Epidermal melanocyte (primary cell): ENCODE measurements at regions not wholly inside any gene's neighbourhood (a gene's known extent, or its start where the extent isn't known, plus 50 kb on each side); places are given as distances from the start of the nearest gene placed in this dataset.
A peak's percentile ranks its signal among the peaks of the same experiment; 100 is the strongest.

Source experiments
- DNase-seq: peaks from one replicate; pipeline ENCODE4 v3.0.0; 2011; ENCODE audit warnings: low spot score; ENCODE audit not compliant: insufficient read length

DNA sequence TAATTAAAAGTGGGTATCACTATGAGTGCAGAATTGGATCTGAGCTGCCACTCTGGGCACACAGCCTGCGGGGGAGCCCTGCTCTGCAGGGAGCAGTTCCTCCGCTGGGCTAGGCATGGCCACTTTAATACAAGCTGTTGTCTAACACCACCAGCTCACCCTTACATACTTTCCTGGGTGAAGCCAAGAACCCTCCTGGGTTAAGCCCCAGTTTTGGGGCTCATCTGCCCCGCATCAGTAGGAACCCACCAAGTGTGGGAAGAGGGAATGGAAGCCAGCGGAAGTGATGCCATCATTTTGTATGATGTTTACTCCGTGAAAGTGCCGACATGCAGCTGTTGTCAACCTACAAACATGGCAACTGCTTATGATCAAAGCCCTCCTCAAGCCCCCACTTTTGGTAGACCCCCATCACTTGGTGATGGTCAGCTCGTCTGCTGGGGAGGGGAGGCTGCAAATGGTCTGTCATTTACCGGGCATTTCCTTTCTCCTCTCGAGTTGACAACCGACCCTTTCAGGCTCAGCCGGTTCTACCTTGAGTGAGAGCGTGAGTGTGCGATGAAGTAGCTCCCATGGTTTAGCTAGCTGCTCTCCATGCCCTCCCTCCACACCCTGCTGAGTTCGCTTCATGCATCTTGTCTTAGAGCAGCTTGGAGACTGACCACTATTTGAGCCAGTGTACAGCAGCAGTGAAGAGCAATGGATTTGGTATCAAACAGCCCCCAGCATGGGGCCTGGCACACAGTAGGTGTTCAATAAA, 95.3 kb upstream of the IER5L start:
- DNase-seq, result no peak

DNA sequence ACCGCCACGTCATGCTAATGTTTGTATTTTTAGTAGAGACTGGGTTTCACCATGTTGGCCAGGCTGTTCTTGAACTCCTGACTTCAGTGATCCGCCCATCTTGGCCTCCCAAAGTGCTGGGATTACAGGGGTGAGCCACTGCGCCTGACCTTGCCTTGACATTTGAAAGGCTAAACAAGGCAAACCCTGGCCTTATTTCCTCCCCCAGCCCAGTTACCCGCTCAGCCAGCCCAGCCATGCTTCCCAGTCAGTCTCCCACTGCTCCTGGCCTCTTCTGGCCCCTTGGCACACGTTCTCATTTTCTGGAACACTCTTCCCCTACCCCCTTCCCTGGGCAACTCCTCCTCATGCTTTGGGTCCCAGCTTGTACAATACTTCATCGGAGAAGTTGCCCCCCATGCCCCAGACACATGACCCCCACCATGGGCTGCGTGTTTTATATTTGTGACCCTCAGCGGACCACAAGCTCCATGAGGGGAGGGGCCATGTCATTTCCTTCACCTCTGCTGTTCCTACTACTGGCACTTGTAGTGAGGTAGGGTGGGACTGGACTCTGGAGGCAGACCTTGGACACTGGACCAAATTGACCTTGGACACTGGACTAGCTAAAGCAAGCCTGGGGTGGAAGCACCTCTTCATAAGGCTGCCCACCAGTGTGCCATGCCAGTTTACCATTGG, 94.4 kb upstream of the IER5L start:
- DNase-seq, result no peak

DNA sequence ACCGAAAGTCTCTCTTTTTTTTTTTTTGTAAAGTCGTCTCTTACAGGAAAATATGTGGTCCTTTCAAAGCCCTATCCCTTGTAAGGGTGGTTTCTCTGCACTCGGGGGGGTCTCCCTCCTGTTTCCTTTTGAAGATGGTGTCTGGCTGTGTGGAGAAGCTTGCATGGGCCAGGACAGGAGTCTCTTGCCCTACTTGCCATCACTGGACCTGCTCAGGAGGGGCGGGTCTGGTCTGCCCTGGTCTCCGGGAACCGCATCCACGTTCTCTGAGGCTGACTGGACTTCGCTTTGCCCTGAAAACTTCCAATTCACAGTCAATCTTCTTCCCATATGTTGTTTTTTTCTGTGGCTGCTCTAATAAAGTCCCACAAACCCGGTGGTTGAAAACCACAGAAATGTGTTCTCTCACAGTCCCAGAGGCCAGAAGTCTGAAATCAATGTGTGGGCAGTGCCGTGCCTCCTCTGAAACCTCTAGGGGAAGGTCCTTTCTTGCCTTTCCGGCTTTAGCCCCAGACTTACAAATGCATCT, 92.9 kb upstream of the IER5L start:
- peak; percentile 67 for DNase-seq

DNA sequence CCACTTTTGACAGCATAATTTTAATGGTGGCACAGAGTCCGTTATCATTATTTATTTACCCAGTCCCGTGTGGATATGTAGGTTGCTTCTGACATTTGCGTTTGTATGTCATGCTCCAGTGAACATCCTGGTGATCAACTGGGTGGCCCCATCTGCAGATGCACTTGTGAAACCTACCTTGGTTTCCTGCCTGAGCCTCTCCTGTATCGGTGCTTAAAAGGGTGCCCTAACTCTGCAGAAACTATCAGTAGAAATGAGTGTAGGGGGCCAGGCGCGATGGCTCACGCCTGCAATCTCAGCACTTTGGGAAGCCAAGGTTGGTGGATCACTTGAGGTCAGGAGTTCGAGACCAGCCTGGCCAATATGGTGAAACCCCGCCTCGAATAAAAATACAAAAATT, 92.1 kb upstream of the IER5L start:
- no peak for DNase-seq

DNA sequence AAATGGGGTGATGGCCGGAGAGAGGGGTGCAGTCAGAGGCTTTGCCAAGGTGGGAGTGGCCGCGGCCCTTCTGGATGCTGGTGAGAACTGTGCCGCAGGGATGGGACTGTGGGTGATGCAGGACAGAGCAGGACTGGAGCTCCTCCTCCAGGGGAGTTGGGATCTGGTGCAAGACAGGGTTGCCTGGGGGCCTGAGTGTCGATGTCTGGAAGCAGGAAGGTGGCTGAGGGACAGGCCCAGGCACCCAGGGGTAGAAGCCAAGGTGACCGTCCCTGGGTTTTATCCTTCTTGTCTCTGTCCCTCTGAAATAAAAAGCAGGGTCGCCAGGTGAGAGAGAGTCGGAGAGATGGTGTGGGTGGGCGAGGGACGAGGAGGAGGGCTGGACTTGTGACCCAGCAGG, 89.1 kb upstream of the IER5L start:
- no peak for DNase-seq

DNA sequence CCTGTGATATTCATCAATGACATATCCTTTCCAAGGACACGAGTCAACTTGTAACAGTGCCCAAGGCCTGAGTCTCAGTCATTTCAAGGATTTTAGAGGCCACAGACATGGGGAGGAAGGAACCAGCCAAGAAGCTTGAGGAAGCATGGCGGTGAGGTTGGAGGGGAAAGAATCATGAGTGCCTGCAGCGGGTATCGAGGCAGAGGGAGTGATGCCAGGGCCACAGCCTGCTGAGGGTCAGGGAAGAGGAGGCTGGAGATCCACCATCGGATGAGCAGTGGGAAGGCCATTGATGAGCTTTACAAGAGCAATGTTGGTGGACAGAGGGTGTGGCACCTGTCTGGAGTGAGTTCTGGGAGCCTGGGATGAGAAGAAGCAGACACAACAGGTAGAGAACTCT, 88.5 kb upstream of the IER5L start:
- DNase-seq, result no peak

DNA sequence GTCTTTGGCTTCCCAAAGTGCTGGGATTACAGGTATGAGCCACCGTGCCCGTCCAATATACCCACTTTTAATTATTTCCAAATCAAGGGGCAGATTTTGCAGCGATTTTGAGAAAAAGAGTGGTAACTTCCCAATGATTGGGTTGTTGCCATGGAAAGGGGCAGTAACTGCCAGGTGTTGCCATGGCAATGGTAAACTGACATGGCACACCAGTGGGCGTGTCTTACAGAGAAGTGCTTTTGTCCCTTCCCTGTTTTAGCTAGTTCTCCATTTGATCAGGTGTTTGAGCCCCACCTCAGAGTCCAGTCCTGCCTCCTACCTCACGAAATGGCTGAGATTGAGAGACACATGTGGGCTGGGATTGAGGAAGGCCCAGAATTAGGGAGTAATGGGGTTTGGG, 86.3 kb upstream of the IER5L start:
- DNase-seq, result no peak

DNA sequence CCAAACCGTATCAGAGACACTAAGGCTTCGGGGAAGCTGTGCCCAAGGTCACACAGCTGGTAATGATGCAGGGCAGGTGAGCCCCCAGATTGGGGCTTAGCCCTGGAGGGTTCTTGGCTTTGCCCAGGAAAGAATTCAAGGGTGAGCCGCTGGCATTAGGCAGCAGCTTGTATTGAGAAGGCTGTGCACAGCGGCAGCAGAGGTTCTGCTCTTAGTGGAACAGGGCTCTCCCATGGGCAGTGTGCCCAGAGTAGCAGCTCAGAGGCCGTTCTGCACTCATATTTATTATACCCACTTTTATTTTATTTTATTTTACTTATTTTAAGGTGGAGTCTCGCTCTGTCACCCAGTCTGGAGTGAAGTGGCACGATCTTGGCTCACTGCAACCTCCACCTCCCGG, 85.8 kb upstream of the IER5L start:
- DNase-seq, result no peak

DNA sequence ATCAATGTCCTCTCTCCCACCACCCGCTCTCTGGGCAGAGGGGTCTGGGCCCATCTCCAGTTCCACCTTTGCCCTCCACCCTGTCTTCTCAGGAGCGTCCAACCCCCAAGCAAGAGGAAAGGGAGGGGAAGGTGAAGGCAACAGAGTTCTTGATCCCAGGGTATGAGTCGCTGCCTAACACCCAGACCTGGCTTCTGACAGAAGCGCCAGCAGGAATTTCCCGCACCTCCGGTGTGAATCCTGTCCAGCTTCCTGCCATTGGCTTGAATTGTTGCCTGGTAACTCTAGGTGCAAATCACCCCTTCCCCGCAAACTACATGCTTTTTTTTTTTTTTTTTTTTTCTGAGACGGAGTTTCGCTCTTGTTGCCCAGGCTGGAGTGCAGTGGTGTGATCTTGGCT, 84.2 kb upstream of the IER5L start:
- DNase-seq, result no peak

DNA sequence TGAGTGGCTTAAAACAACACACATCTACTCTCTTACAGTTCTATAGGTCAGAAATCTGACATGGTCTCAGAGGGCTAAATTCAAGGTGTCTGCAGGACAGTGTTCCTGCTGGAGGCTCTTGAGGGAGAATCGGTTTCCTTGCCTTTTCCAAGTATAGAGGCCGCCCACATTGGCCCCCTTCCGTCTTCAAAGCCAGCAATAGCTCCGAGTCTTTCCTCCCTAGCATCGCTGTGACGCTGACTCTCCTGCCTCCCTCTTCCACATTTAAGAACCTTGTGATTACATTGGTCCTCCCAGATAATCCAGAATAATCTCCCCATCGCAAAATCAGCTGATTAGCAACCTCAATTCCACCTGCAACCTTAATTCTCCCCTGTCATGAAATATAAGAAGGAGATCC, 81.3 kb upstream of the IER5L start:
- no peak for DNase-seq

DNA sequence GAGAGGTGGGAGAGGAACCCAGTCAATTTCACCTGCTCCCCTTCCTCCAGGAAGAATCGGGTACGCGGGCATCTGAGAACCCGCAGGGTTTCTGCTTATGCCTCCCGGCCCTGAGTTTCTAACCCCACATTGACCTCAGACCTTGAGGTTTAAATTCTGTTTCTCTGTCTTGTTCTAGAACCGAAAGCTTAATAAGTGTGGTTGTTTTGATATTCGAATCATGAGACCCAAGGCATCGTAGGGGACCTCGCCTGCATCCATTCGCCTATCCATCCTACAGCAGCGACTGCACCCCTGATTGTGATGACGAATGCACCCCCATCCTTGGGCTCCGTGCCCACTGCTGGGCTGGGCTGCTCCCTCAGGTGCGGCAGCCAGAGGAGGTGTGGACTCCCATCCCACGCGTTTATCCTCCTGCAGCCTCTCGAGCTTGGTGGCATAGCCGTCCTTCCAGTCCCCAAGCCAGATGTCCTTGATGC, 80.8 kb upstream of the IER5L start:
- no peak for DNase-seq

DNA sequence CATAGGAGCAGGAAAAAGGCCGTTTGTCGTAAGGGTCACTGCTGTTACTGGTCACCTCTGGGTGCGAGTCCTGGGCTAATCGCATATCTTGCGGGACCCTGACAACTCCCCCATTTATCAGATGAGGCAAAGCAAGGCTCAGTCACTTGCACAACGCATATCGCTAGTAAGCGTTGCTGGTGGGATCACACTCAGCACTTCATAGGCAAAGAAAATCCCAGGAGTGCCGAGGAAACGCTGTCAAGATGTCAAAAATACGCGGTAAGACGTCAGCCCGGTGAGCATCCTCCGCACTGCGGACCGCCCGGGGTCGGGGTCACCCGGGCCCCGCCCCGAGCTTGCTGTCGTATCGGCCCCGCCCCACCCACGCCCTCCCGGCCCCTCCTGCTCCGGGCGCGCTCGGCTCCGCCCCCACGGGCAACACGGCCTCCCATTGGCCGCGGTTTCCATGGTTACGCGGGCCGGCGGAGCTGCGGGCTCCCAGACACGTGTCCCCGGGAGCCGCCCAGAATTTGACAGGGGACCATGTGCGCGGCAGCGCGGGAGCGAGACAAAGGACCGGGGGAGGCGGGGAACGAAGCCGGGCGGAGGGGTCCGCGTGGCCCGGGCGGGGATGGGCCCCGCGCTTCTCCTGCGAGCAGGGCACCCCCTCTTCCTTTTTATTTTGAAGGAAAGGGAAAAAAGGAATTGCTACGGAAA, 80.2 kb upstream of the IER5L start:
- peak; percentile 84 for DNase-seq

DNA sequence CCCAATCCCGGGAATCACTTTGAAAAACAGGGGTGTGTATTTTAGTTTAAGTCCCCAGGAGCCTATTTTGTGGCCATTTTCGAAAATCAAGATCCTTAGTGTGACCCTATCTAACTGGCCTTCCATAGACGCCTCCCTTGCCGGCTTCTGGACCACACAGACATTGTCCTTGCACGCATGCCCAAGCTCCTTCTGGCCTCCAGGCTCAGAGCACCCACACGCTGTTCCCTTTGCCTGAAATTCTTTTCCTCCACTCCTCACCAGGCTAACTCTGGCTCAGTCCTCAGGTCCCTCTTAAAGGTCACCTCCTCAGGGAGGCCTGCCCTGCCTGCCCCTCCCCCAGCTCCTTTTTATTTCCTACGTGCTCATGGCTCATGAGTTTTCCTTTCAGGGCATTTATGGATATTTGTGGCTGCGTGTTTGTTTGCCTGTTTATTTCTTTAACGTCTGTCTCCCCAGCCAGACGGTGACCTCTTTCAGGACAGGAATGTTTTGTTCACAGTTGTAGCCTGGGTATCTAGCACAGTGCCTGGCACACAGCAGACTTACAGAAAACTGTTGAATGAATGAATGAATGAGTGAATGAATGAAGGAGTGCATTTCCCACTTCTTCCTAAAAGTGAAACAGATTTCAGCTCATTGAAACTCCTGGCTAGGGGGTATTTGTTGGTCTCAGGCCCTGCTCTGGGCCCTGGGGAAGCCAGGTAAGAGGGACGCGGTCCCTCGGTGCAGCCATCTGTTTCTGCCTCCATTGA, 79.1 kb upstream of the IER5L start:
- no peak for DNase-seq

DNA sequence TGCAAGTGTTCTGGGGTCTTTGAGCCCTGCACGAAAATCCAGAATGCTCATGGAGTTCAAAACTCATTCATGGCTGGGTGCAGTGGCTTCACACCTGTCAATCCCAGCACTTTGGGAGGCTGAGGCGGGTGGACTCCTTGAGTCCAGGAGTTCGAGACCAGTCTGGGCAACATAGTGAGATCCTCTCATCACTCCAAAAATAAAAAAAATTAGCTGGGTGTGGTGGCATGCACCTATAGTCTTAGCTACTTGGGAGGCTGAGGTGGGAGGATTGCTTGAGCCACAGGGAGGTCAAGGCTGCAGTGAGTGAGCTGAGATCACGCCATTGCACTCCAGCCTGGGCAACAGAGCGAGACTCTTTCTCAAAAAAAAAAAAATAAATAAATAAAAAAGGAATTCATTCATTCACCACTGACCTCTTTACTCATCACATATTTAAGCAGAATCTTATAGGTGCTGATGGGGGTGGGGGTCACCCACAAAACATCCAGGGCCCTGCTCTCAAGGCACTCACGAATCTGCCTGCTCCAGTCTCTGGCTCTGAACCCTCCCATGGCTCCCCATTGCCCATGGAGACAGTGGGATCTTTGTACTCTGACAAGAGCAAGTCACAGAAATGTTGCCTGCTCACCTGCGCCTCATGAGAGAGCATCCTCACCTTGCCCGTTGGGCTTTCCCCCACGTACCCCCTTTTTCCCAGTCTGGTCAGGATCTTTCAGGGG, 76.7 kb upstream of the IER5L start:
- DNase-seq, result no peak

DNA sequence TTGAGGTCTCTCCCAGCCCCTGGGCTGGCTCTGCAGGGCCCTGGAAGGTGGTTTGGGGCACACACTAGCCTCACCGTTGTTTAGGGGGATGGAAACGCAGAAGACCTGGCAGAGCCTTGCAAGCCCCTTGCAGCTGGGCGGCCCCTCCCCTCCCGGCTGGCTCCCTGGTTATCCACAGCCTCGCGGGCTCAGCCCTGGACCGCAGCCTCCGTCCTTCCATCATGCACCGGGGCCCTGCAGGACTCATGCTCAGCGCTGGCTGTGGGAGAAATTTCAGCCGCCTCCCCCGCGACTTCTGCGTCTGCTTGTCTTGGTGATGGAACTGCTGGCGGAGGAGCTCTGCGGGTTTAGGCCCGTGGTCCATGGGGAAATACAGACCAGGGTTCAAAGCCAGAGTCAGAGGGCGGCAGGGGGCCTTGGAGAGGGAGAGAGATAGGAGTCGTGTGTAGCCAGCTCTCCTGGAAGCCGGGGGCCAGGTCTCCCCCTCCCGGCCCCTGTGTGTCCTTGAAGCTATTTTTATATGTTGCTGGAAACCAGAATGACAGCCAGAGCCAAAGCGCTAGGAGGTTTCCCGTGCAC, 75.8 kb upstream of the IER5L start:
- no peak for DNase-seq

DNA sequence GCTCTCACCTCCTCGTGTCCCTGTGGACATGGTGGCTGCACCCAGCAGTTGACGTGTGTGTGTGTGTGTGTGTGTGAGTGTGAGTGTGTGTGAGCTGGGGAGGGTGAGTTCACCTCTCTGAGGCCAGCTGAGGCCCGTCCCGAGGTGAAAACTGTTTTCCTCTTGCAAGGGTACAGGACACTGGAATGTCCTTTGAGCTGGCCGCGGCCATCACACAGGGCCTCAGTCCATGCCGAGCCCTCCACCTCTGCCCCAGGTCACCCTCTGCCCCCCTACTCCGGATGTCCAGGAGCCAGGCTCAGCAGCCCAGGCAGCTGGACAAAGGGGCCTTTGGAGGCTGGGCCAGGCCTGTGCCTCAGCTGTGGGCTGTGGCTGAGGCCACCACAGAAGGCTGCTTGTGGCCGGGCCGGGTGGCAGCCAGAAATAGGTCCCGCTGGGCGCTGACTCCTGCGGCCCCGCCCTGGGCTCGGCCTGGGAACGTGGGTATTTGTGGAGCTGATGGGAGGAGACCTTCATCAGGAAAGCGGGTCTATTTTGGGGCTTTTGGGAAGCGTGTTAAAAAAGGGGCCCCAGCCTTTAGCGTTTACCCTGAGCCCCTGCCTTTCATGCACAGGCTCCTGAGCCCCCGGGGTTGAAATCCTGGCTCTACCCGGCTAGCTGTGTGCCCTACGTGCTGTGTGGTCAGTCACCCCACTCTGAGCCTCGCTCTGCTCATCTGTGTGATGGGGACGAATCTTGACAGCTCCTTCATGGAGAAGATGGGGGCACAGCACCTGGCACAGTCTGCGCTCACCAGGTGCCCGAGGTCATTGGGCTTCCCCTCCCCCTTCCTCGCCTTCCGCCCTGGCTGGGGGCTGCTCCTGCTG, 75.1 kb upstream of the IER5L start:
- DNase-seq, result no peak

DNA sequence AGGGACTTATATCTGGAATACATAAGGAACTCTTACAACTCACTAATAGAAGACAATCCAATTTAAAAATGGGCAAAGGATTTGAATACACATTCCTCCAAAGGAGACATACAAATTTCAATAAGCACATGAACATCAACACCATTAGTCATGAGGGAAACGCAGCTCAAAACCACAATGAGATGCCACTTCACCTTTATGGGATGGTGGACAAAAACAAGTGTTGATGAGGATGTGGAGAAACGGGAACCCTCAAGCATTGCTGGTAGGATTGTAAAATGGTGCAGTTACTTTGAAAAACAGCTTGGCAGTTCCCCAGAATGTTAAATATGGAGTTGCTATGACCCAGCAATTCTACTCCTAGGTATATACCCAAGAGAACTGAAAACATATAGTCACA, 72.7 kb upstream of the IER5L start:
- no peak for DNase-seq

DNA sequence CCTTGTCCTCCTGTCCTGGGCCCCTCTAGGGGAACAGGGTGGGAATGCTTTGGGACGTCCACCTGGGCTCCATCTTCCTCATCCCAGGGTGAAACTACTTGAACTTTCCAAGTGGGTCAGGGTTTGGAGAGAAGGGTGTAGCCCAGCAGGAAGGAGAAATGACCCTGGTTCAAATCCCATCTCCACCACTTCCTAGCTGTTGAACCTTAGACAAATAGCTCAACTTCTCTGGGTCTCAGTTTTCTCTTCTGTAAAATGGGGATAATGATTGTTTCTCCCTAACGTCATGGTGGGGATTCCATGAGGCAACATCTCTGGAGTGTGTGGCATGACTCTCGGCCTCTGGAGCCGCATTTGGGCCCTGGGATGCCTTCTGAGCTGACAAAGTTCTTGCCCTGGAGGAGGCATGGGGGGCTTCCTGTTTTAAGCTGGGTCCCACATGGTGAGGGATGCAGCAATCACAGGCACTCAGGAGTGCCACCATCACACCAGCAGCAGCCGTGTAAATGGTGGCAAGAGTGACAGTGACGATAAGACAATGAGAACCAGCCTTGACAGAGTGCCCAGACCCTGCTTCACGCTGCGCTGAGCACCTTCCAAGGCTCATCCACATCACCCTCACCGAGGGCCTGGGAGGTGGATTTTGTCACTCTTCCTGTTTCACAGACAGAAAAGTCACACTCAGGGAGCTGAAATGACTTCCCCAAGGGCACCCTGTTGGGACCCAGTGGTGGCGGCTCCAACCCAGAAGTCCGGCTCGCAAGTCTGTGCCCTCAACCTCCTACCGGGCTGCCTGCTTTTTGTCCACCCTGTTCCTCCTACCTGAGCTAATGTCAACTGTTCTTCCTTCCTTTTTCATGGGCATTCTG, 69.5 kb upstream of the IER5L start:
- DNase-seq, result no peak

DNA sequence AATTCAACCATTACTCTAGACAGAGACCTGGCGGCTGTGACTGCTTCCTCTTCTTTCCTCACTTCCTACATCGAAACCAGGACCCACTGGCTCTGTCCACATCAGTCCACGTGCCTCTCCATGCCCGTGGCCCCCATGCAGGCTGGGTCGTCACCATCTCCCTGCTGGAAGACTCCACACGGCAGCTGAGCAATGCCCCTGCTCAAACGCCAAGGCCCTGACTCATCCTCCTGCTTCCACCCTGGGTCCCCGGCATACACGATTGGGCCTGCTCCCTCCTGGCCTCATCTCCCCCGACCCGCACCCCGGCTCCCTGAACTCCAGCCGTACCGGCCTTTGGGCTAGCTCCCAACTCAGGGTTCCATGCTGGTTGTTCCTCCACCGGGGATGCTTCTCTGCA, 67.2 kb upstream of the IER5L start:
- DNase-seq, result no peak
